Mononuclear cell (primary cell): ENCODE measurements at regions not wholly inside any gene's neighbourhood (a gene's known extent, or its start where the extent isn't known, plus 50 kb on each side); places are given as distances from the start of the nearest gene placed in this dataset.

Experiments used
- H3K27me3 ChIP-seq: 2 replicates; pipeline ENCODE4 v1.6.0; 2011; ENCODE audit warnings: low read length, control low read depth; ENCODE audit not compliant: insufficient read depth
- H3K4me1 ChIP-seq: 2 replicates; pipeline ENCODE4 v1.5.1; 2011; ENCODE audit warnings: mild to moderate bottlenecking, low read length, control low read depth; ENCODE audit not compliant: insufficient read depth
- H3K4me3 ChIP-seq: 2 replicates; pipeline ENCODE4 v1.5.1; 2011; ENCODE audit warnings: mild to moderate bottlenecking, low read length, moderate library complexity
- H3K9me3 ChIP-seq: 2 replicates; pipeline ENCODE4 v1.5.1; 2011; ENCODE audit warnings: low read depth, mild to moderate bottlenecking, control low read depth, low read length

DNA sequence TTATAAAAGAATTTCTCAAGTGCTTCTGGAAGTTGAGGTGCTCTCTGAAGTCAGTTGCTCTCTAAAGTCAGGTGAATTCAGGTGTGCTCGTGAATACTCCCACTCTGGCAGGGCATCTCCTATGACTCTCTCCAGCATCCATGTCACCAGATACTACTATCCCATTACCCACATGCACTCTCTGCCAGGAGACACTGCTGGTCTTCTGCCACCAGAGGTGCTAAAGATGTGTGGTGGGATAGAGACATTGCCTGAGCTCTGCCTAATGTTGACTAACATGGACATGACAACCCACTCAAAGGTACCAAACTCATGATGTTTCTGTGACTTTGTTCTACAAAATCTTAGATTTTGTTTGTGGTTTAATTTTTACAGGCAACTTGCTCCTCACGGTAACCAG, 106.4 kb upstream of the HNRNPA3 start:
- H3K27me3 ChIP-seq: peaks cover 7% of the 10 kb centered on the region
- H3K4me3 ChIP-seq: no peak overlapping the region
- no peaks in the 10 kb centered on the region for H3K9me3 ChIP-seq
- no peaks in the 10 kb centered on the region for H3K4me1 ChIP-seq

DNA sequence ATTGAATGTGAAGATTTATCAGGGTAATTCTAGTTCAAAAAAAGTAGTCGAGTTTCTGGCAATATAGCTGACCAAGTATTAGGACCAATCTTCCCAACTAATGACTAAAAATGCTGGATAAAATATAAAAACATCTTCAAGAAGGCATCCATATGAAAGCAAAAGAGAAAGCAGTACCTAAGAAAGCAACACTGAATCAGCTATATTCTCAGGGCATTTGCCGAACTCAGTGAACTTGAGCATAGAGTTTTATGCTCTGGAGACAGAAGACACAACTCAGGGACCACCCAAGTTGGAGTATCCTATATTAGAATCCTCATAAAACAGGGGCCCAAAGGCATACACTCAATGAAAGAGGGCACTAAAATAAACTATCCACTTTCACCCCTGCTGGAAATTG, 103.7 kb upstream of the HNRNPA3 start:
- Histone ChIP-seq H3K4me3 (no peak overlapping the region), H3K4me1 (no peaks in the 10 kb centered on the region), H3K27me3 (peaks cover 12% of the 10 kb centered on the region), H3K9me3 (no peaks in the 10 kb centered on the region)

DNA sequence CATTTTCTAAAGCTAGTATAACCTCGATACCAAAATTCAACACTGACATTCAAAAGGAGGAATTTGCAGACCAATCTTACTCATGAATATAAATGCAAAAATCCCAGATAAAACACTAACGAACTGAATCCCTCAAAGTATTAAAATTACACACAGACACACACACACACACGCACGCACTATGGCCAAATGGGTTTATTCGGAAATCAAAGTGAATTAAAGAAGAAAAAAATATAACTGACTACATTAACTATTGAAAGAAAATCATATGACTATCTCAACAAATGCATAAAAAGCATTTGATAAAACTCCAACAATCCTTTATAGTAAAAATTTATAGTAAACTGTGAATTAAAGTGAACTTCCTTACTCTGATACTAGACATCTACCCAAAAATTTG, 97.9 kb upstream of the HNRNPA3 start:
- Histone ChIP-seq H3K4me3 (no peak overlapping the region), H3K9me3 (no peaks in the 10 kb centered on the region), H3K4me1 (no peaks in the 10 kb centered on the region), H3K27me3 (peaks cover 5% of the 10 kb centered on the region)

DNA sequence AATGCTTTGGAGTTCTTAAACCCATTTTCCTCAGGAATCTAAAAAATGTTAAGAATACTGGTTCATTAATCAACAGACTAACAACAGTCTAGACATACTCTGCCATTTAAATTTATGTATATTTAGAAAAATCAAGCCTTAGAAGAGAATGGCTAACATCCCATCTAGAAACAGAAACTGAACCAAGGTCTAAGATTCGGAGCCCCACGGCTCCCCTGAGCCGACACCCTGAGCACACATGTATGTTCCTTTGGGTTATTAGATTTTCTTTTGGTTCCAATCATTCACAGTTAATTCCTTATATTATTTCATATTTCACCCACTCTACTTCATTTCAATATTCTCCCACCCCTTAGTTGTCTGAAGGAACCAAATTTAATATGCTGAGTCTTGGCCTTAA, 94.8 kb upstream of the HNRNPA3 start:
- Histone ChIP-seq H3K9me3 (no peaks in the 10 kb centered on the region), H3K27me3 (no peaks in the 10 kb centered on the region), H3K4me1 (no peaks in the 10 kb centered on the region), H3K4me3 (no peak overlapping the region)

DNA sequence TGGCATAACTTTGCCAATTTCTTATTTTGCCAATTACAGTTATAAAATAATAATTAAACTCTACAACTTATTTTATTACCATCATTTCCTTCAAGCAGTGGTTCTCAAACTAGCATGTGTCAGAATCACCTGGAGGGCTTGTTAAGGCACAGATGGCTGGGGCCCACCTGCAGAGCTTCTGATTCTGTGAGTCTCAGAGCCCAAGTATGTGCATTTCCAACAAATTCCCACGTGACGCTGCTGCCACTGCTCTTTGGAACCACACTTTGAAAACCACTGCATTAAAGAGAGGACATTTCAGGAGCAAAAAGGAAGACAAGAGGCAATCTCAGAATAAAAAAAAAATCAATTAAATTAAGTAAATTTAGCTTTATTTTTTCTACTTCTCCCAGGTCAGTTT, 94.0 kb upstream of the HNRNPA3 start:
- no peaks in the 10 kb centered on the region for H3K27me3 ChIP-seq
- H3K4me1 ChIP-seq: no peaks in the 10 kb centered on the region
- no peak overlapping the region for H3K4me3 ChIP-seq
- no peaks in the 10 kb centered on the region for H3K9me3 ChIP-seq

DNA sequence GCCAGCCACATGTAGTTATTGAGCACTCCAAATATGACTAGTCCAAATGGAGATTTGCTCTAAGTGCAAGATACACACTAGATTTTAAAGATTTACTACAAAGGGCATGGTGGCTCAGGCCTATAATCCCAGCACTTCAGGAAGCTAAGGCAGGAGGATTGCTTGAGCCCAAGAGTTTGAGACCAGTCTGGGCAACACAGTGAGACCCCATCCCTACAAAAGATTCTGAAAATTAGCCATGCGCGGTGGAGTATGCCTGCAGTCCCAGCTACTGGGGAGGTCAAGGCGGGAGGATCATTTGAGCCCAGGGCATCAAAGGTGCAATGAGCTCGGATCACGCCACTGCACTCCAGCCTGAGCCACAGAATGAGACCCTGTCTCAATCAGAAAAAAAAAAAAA, 93.5 kb upstream of the HNRNPA3 start:
- Histone ChIP-seq H3K4me3 (no peak overlapping the region), H3K4me1 (no peaks in the 10 kb centered on the region), H3K9me3 (no peaks in the 10 kb centered on the region), H3K27me3 (no peaks in the 10 kb centered on the region)

DNA sequence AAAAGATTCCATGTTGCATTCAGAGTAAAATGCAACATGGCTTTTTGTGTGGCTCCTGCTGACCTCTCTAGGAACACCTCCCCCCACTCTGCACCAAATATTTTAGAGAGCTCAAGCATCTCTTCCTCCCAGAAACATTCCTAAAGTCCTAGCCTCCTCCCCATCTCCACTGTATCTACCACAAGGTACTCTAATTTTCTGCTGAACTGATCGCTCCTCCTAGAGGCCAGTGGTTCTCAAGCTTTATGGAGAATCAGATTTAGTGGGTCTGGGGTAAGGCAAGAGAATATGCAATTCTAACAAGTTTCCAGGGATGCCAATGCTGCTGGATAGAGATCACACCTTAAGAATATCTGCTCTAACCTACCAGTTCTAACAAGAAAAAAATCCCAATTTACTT, 89.5 kb upstream of the HNRNPA3 start:
- Histone ChIP-seq H3K27me3 (no peaks in the 10 kb centered on the region), H3K4me3 (no peak overlapping the region), H3K9me3 (no peaks in the 10 kb centered on the region), H3K4me1 (no peaks in the 10 kb centered on the region)

DNA sequence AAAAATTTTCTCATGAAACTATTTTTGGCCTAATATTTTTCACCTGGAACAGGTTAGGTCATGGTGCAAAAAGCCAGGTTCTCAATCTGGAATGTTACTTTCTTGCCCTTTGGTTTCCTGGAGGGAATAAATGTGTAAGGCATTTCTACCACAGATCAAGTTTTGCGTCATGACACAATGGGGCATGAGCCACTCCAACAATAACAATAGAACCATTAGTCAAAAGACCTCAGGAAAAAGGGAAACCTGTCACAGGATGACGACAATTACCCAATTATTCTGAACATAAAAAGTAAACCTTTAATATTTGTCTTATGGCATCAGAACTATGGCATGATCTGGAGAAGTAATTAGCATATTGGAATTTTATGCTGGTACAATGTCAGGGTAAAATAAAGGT, 88.2 kb upstream of the HNRNPA3 start:
- Histone ChIP-seq H3K4me1 (no peaks in the 10 kb centered on the region), H3K9me3 (no peaks in the 10 kb centered on the region), H3K4me3 (no peak overlapping the region), H3K27me3 (no peaks in the 10 kb centered on the region)

DNA sequence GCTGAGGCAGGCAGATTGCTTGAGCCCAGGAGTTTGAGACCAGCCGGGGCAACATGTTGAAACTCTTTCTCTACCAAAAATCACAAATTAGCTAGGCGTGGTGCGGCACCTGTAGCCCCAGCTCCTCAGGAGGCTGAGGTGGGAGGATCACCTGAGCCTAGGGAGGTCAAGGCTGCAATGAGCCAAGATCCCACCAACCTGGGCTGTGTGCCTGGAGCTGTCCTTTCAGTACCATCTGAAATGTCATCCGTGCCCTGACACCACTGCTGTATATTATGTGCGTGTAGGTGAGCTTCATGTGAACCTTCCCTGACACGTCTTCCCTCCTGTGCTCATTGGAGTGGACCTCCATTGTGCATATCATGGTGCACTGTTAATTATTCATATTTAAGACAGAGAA, 84.8 kb upstream of the HNRNPA3 start:
- H3K4me3 ChIP-seq: no peak overlapping the region
- no peaks in the 10 kb centered on the region for H3K27me3 ChIP-seq
- H3K9me3 ChIP-seq: no peaks in the 10 kb centered on the region
- no peaks in the 10 kb centered on the region for H3K4me1 ChIP-seq

DNA sequence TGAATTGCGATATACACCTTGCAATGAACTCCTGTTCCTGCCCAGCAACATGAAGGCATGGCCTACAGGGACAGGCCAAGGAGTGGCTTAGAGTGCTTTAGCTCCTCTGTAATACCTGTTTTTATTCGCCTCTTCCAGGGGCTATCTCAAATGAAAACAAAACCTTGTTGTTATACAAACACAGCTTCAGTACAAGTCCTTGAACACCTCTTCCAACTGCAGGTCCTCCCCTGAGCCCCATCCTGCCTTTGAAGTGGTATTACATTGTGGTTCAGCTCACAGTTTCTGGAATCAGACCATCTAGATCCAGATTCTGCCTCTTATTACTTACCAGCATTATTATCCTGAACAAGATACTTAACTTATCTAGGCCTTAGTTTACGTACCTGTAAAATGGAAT, 83.0 kb upstream of the HNRNPA3 start:
- H3K27me3 ChIP-seq: no peaks in the 10 kb centered on the region
- H3K4me3 ChIP-seq: no peak overlapping the region
- H3K9me3 ChIP-seq: no peaks in the 10 kb centered on the region
- H3K4me1 ChIP-seq: no peaks in the 10 kb centered on the region

DNA sequence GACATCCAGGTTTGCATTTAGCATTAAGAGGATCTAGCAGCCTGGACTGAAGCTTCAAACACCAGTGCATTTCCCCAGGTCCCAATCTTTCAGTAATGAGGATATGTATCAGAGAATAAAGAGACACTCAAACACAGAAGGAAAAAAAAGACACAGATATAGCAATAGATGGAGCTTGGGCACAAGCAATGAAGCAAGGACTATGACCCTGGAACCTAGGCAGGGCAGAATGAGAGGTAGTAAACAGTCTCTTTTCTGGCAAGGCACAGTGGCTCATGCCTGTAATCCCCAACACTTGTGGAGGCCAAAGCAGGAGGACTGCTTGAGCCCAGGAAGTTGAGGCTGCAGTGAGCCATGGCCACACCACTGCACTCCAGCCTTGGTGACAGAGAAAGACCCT, 80.7 kb upstream of the HNRNPA3 start:
- Histone ChIP-seq H3K9me3 (no peaks in the 10 kb centered on the region), H3K27me3 (no peaks in the 10 kb centered on the region), H3K4me3 (no peak overlapping the region), H3K4me1 (no peaks in the 10 kb centered on the region)

DNA sequence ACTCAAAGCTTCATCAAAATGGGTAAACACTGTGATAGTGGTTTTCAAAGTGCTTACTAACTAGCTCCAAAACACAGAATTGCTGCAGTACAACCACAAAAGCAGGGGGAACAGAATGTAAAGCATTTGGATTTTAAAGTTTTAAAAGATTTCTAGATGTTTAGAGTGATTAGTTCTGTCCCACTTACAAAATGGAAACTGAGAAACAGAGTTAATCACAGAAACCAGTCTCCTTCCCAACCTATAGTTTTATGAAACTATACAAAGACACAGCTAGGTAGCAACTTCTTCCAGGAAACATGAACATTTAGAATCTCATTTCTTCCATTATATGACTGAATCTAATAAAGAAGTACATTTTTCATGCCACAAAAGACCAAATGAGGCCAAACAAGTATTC, 73.8 kb upstream of the HNRNPA3 start:
- H3K4me3 ChIP-seq: no peak overlapping the region
- no peaks in the 10 kb centered on the region for H3K4me1 ChIP-seq
- no peaks in the 10 kb centered on the region for H3K9me3 ChIP-seq
- H3K27me3 ChIP-seq: peaks cover 20% of the 10 kb centered on the region

DNA sequence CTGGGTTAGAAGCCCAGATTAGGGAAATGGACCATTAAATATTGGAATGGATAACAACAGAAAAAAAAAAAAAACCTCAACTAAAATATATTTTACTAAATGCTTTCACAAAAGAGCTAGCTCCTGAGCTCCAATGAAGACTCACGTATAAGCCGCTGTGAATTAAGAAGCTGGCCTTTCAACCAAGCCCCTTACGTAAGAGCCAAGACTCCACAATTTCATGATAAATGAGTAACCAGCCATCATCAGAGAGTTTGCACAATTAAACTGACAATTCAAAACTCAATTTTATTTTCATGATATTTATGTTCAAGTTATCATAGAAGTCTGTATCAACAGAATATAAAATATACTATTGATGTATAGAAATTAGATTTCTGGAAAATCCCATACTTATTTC, 70.7 kb upstream of the HNRNPA3 start:
- Histone ChIP-seq H3K4me1 (no peaks in the 10 kb centered on the region), H3K4me3 (no peak overlapping the region), H3K27me3 (peaks cover 40% of the 10 kb centered on the region), H3K9me3 (no peaks in the 10 kb centered on the region)

DNA sequence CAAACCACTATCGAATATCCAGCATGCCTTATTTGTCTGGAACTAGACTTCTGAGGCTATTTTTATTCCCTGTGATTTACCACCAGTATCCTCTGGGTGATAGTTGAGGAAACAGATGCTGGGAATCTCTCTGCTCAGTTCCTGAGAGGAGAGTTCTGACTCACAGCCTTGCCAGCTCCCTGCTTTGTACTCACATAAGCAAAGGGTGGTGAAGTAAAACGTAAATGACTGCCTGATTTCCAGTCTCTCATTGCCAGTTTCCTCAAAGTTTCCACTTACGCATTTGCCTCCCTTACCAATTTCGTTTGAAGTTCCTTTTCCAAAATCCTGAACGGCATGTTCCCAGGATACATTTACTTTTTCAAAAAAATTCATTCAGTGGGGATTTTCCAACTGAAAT, 69.2 kb upstream of the HNRNPA3 start:
- Histone ChIP-seq H3K9me3 (no peaks in the 10 kb centered on the region), H3K4me3 (no peak overlapping the region), H3K4me1 (peaks cover 9% of the 10 kb centered on the region), H3K27me3 (peaks cover 53% of the 10 kb centered on the region)

DNA sequence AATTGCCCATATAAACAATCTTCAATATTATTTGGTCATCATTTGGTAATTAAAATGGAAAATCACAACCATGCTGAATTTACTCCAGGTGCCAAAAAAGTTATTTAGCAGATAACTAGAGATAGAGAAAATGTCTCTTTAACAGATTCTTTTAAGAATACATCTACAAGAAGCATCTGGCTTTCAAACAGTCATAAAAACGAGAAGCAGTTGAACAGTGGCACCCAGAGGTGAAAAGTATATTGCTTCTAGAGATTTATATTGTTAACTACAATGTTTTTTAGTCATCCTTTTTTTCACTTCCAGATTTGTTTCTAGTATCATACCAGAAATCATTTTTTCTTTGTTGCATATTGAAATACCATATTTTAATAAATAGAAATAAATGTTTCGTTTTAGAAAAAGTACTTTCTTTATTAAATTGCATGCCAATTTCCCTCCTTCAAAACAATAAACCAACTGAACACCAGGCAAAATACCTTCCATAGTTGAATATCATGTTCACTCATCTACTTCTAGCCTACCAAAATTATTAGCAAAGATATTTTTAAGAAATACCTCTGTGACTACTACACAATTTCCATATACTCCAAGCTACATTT, 65.4 kb upstream of the HNRNPA3 start:
- no peak overlapping the region for H3K4me3 ChIP-seq
- H3K27me3 ChIP-seq: peaks cover 63% of the 10 kb centered on the region
- H3K9me3 ChIP-seq: no peaks in the 10 kb centered on the region

DNA sequence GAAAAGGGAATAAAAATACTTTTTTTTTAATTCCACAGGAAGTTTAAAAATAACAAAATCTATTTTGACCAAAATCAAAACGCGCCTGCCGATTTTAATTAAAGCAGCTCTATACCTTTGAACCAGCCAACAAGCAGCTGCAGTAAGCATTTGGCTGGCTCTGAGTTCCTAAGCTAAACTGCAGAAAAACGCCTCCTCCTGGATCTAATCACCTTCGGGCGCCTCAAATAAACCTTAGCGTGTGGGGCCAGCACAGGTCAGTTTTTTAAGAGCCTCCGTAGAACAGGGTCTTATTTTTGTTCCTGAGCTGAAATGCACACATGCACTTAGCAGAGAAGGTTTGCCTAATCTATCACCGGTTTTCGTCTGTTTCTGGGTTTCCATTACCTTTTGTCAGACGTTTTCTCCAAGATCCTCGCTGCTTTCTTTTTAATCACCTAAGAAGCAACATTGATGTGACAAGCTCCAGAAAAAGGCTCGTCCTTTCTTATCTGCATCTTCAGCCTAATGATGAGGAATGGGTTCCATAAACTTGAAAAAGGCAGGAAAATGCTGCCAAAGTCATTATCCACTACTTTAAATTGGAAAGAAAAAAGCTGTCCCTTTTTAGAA, 64.7 kb upstream of the HNRNPA3 start:
- Histone ChIP-seq H3K27me3 (peaks cover 63% of the 10 kb centered on the region), H3K4me3 (no peak overlapping the region), H3K9me3 (no peaks in the 10 kb centered on the region), H3K4me1 (peaks cover 15% of the 10 kb centered on the region)

More for the DNA sequence above, 65.4 kb upstream of the HNRNPA3 start:
- H3K4me1 ChIP-seq: peaks cover 15% of the 10 kb centered on the region
